TTC549 (cell line): ENCODE measurements at regions not wholly inside any gene's neighbourhood (a gene's known extent, or its start where the extent isn't known, plus 50 kb on each side); places are given as distances from the start of the nearest gene placed in this dataset.
"Not testable (repeated sequence)": the region's sequence is repeated elsewhere in the genome, so short reads cannot be mapped to it uniquely, and the experiment has no call there.

Experiments used
- FAIRE-seq: peaks from 2 replicates; lab custom pipeline; 2012; peaks lifted over from hg19 to GRCh38; lab: Jason Lieb, UNC

DNA sequence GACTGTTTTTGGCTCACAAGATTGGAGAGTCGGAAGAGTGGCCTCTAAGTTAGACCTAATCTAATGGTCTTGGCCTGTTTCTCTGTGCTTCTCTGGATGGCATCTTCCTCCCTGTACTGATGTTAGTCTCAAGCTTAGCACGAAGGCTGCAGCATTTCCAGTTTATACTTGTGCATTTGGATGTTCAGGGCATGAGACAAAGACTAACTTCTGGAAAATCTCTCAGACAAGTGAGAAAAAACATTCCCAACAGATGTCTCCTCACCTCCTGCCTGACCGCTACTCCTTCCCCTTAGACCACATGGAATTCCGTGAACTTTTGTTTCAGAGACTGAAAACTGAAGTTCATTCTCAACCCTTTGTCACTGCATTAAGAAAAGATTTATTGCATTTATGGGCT, 410.8 kb upstream of the MCTP2 start:
- FAIRE-seq: no peak

DNA sequence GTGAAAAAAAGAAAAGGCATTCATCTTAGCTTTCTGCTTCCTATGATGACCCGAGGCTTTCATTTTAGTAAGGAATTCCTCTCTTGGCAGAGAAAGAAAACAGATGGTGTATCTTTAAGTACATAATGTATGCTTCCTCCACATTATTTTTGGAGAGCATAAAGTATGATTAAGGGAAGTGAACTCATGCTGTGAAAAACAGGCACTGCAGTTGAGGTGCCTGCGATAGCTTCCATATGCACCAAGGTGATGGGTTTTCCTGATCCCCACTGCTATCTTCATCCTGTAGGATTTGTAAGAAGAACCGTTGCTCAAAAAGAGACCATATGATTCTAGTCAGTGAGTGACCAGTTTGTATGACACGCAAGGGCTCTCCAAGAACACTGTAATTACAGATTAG, 411.5 kb upstream of the MCTP2 start:
- FAIRE-seq: no peak

DNA sequence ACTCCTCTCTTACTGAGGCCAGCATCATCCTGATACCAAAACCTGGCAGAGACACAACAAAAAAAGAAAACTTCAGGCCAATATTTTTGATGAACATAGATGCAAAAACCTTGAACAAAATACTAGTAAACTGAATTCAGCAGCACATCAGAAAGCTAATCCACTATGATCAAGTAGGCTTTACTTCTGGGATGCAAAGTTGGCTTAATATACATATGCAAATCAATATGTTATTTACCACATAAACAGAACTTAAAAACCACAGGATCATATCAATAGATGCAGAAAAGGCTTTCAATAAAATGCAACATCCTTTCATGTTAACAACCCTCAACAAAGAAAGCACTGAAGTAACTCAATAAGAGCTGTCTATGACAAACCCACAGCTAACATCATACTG, 414.5 kb upstream of the MCTP2 start:
- FAIRE-seq: no peak

DNA sequence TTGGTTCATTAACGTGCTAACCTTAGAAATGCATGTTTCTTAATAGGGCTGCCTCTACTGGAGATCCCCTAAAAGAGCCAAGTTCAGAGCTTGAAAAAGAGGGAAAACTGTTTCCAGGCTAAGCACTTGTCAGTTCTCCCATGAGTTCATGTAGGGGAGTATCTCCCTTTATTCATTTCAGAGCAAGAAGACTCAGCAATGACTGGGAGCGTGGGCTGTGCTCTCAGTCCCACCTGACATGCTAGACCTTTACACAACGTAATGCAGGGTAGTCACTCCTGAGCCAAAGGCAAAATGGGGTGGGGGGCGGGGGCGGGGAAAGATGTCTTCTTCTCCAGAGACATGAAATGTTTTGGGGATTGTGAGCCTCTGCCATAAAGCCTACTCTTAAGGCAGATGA, 420.1 kb upstream of the MCTP2 start:
- no peak for FAIRE-seq

DNA sequence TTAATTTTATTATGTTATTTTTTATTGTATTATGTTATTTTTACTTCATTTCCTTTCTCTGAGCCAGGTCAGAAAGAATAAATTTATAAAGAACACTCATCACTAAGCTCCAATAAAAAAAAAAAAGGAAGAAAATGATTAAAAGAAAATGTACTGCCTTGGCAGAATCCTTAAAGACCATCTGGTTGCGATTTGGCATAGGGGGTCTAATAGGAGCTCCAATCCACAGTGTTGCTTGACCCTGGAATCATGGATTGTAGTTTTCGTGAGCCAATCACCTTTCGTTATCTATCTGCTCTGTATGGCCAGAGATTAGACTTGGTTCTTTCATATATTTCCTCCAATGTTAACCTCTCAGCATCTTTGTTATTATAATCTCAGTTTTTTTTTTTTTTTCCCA, 421.8 kb upstream of the MCTP2 start:
- no peak for FAIRE-seq

DNA sequence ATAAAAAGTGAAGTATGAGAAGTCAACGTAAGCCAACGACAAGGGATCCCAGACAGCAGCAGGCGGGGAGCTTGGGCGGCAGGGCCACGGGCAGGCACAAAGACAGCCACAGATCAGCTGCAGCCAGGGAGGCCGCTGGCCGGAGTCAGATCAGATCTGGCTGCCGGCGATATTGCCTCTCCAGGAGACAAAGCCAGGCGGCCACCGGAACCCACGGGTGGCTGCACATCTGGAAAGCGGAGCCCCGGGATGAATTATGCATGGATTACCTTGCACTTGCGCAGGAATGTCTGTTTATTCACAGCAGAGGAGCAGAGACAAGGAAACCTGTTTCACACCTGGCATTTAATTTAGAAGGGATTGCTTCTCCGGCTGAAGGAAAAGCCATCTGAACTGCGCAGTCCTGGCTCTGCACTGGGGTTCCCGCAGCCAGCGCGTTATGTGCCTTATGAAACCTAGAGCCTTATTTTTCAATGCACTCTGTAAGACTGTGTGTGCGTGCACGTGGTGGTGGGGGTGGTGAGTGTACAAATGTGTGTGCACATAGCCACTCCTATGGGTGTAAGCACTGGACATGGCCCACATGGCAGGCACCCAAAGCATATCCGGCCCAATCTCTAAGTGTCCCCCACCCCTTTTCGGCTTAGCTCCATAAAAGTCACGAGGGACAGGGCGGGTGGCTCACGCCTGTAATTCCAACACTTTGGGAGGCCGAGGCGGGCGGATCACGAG, 427.8 kb upstream of the MCTP2 start:
- FAIRE-seq: no peak

DNA sequence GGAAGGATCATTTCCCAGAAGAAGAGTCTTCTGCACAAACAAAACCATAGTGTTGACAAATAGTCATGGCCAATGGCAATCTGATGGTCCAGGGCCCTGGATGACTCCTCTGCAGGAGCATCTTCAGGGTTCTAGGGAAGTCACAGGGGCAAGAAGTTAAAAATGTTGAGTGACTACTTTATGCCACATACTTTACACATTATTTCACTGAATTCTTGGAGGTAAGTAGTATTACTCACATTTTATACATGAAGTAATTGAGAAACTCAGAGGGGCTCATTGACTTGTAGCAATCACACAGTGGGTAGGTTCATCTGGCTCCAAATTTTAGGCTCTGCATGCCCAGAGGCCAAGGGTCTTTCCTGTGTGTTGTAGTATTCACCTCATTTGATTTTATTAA, 430.2 kb upstream of the MCTP2 start:
- FAIRE-seq: no peak

DNA sequence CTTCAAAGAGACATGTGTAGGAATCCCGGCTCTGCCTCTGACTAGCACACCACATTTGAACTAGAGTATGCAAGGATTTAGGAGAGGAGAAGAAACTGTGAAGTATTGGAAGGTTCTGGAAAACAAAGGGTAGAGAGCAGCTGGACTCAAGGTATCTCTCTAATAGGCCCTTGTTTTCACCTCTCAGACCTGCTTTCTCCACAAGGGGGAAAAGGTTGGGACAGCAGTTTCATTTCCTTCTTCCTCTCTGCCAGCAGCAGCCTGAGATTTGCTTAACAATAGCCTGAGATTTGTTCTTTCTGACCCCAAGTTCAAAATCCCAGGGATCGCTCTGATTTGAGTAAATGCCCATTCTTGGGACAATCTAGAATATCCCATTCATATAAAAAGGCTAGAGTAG, 430.6 kb upstream of the MCTP2 start:
- FAIRE-seq: no peak

DNA sequence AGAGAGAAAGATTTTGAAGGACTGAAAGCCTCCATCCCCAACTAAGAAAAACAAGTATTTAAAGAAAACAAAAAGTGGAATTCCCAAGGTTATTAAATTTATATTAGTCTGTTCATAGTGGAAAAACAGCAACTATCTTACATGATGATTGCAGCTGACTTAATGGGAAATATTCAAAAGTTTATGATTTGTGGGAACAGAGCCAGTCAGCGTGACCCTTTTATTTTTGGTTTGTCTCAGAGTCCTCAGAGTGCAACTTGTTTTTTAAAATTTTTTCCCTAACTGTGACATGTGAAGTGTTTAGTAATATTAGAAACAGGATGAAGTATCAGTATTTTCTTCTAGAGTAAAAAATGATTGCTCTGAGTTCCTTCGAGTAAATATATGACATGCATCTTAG, 441.9 kb upstream of the MCTP2 start:
- no peak for FAIRE-seq

DNA sequence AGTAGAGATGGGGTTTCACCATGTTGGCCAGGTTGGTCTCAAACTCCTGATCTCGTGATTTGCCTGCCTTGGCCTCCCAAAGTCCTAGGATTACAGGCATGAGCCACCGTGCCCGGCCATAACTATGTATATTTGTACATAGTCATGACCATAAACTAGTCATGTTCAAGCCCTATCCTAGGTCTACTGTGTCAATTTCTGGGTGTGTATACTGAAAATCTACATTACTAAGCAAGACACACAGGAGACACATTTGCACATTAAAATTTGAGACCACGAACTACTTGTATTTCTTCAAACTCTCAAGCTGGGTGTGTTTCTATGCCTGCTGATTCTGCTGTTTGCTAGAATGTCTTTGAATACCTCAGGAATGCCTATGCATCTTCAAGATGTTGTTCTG, 451.3 kb upstream of the MCTP2 start:
- no peak for FAIRE-seq

DNA sequence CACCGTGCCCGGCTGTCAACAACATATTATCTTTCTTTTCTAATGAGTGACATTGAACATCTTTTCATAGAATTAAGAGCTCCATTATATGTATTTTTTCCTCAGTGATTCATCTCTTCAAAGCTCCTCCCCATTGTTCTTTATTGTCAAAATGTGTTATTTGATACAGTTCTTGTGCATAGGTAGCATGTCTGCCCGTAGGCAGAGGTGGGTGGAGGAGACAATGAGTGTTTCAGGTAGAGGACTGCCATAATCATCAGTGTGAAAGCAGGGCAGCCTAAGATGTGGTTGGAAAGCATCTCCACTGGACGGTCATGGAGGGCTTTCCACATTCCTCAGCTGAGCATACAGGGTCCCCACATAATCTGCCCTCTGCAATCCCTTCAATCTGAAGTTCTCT, 452.0 kb upstream of the MCTP2 start:
- no peak for FAIRE-seq

DNA sequence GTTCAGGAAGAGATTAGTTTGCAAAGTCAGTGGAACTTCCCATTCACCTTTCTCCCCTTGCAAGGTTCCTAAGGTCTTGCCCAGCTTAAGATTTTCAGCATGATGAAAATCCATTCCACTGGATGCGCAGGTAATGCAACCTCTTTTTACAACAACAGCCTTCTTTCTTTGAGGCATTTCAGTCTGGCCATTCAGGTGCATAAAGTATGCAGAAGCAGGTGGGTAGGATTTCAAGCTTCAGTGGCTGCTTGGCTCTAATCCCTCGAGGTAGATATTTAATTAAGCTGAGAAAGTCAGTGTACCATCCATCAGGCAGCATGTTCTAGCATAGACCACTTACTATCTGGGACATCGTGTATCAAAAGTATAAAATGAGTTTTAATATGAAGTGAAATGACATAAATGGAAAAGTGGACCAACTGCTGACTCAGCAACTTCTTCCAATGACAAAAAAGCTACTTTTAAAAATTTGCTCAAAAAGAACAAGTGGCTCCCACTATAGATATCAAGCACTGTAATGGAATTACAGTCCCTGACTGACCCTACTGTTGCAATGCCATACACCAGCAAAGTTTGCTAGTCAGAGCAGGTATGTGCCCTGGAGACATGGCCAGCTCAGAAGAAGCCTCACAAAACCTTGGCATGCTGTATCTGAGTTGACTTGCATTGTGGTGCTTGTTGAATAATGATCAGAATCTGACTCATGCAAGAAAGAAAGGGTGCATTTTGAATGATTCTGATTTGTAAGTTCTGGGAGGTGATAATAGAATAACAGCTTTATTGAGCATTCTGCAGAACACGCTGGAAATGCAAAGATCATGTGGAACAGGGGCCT, 459.9 kb upstream of the MCTP2 start:
- no peak for FAIRE-seq

DNA sequence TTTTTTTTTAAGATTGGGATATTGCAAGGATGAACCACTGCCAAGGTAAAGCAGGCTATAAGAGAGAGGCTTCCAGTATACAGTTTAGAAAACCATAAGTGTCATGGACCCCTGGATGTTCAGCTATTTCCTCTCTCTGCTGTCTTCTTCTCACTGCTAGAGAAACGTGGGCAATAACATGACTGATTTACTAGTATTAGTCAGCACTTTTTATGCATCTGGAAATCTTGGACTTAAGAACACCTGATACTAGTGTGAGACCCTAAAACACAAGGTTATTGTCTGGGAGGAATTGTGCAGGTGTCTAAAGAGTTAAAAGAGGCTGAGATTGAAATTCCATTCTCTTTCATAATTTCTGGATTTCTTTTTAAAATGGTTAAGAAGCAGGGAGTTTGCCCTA, 460.6 kb upstream of the MCTP2 start:
- no peak for FAIRE-seq

DNA sequence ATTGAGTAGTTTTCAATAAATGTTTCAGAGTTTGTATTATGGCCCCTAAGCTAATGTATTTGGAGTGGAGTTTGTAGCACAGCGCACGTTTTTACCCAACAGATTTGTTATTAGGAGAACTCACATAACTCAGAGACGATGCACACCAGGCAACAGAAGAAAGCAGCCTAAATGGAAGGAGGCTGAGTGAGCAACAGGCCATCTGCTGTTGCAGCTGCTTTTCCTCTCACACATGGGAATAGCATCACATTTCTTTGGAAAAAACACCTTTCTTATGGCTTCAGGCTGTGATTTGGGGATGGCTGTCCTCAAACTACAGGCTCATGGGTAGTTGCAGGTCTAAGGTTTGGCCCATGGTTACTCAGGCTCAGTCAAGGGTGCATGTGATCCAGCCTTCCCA, 469.3 kb upstream of the MCTP2 start:
- FAIRE-seq: no peak

DNA sequence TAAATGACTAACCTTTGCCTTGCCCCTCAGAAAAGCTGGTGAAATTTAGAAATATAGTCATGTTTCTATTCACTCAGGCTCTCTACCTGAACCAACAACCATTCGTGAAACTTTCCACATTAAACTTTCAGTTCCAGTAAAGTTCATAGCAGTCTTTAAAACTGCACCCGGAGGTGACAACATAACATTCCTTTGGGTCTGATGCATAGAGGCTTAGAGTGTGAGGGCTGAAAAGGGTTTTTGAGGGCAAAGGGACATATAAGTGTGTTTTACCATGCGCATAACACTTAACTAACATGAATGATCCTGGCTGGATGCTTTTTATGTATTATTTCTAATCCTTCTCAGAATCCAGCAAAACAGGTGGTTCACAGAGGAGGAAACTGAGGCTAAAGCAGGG, 471.7 kb upstream of the MCTP2 start:
- FAIRE-seq: no peak

DNA sequence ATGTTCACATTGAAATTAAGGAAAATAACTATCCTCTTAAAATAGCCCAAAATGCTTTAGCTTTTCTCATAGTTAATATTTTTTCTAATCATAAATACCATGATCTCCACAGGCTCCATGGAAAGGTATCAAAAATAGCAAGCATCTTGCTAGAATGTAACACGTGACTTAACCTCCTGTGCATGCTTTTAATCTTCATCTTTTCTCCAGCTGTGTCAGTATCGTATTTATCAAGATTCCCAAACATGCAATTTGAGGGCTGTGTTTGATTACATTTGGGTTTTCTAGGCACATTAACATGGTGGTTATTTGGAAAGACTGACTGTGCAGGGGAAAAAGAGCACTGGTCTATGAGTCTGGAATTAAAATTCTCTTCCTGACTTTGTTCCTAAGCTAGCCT, 472.5 kb upstream of the MCTP2 start:
- no peak for FAIRE-seq

DNA sequence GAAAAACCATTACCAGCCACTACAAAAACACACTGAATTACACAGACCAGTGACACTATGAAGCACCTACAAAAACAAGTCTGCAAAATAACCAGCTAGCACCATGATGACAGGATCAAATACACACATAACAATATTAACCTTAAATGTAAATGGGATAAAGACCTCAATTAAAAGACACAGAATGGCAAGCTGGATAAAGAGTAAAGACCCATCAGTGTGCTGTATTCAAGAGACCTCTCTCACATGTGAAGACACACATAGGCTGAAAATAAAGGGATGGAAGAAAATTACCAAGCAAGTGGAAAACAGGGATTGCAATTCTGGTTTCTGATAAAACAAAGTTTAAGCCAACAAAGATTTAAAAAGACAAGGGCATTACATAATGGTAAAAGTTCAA, 482.7 kb upstream of the MCTP2 start:
- FAIRE-seq: no peak

DNA sequence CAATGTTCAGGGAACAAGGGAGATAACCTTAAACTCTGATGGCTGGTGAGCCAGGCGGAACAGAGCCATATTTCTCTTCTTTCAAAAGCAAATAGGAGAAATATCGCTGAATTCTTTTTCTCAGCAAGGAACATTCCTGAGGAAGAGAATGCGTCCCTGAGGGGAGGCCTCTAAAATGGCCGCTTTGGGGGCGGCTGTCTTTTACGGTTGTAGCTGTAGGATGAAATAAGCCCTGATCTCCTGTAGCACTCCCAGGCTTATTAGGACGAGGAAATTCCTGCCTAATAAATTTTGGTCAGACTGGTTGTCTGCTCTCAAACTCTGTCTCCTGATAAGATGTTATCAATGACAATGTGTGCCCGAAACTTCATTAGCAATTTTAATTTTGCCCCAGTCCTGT, 496.4 kb upstream of the MCTP2 start:
- FAIRE-seq: not testable (repeated sequence)

DNA sequence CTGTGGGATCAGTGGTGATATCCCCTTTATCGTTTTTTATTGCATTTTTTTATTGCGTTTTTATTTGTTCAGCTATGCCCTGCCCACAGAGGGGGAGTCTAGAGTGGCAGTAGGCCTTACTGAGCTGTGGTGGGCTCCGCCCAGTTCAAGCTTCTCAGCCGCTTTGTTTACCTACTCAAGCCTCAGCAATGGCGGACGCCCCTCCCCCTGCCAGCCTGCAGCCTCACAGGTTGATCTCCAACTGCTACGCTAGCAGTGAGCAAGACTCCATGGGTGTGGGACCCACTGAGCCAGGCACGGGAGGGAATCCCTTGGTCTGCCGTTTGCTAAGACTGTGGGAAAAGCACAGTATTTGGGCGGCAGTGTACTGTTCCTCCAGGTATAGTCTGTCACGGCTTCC, 500.6 kb upstream of the MCTP2 start:
- no peak for FAIRE-seq

DNA sequence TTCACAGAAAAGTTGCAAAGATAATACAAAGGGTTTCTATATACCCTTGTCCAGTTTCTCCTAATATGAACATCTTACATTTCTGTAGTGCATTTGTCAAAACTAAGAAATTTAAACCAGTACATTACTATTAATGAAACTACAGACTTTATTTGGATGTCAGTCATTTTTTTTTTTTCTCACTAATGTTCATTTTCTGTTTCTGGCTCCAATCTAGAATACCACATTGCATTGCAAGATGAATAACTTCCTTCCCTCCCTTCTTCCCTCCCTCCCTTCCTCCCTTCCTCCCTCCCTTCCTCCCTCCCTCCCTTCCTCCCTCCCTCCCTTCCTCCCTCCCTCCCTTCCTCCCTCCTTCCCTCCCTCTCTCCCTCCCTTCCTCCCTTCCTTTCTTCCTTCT, 509.2 kb upstream of the MCTP2 start:
- no peak for FAIRE-seq

DNA sequence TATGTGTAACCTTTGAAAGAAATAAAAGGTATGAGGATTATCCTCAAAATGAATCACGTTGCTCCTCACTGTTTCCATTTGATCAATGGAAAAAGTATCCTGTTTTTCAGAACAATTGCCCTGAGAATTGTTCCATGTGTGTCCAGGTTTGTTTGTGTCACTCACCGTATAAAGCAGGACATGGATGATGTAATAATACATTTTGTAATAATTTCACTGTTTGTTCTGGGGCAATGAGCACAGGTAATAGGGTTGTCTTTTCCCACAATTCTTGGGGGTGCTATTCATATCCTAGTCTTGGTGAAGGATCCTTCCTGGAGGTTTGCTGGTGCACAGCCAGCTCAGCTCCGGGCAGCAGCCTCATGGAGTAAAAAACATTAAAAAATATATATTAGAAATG, 510.8 kb upstream of the MCTP2 start:
- FAIRE-seq: no peak

DNA sequence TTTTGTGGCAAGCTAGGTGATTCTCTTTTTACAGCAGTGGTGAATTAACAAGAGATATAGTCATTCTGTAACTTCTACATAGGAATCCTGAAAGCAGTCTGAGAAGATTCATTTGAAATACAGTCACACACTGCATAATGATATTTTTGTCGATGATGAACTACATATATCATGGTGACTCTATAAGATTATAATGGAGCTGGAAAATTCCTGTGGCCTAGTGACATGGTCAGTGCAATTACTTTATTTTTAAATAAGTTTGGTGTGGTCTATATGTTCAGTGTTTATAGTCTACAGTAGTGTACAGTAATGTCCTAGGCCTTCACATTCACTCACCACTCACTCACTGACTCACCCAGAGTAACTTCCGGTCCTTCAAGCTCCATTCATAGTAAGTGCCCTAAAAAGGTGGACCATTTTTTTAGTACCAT, 511.4 kb upstream of the MCTP2 start:
- FAIRE-seq: no peak

DNA sequence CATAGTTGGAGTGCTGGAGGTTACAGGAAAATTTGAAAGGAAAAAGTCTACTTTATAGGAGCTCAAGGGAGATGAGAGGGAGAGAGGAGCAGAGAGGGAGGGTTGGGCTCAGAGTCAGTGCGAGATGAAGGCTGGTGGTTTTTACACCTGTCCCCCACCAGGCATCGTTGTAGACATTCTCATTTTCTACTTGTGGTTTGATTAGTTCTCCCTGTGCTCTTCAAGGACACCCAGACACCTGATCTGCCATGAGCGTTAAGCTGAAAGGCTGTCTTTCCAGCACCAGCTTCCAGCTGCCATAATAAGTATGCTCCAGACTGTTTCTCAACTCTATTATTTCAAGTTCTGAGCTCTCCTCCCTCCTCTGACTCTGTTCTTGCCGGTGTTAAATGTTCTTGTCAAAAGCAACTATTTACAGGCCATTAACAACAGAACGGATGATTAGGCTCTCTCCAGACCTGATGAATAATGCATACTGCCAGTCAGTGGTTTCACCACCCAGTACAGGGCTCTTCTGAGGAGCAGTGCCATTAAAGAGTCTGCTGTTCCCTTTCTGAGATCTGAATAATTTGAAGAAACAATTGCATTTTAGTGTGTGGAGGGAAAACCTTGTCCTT, 514.6 kb upstream of the MCTP2 start:
- FAIRE-seq: no peak

DNA sequence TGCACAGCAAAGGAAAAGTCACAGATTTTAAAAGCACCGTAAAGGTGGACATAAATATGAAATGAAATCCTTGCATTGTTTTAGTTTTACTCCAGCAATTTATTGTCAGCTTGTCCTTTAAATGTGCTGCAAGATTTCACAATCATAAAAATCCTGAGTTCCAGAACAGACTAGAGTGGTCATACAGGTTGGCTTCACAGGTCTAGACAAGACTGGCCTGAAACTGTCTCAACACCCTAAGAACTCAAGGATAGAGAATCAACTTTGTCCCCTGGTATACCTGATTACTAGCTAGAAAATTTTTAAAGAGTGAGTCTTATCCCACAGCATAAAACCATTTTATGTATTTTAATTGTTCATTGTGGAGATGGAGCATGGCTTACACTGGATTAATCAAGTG, 521.7 kb upstream of the MCTP2 start:
- FAIRE-seq: no peak
